ENCODE measurements at regions not wholly inside any gene's neighbourhood (a gene's known extent, or its start where the extent isn't known, plus 50 kb on each side); places are given as distances from the start of the nearest gene placed in this dataset.

GRCh38 chr12:59186451-59186850 is 266.1 kb upstream of the LRIG3 start:
- no peaks in the 10 kb centered on the region for H3K27me3 ChIP-seq
- DNase-seq (no peak), ATAC-seq (no peak)
- 33% methylated on average over 3 of the region's 3 CpGs for WGBS (ENCODE audit: insufficient coverage, low coverage, low lambda C conversion rate, missing lambda C conversion rate)
- no peaks in the 10 kb centered on the region for H3K9me3 ChIP-seq
- intact Hi-C loops (cut with DNase I) = no loop called here
- H3K4me3 ChIP-seq = no peak overlapping the region
- H3K36me3 ChIP-seq = no peaks in the 10 kb centered on the region
- H3K27ac ChIP-seq = no peak overlapping the region
- no peaks in the 10 kb centered on the region for H3K4me1 ChIP-seq
- TF ChIP-seq, protein P1, sequence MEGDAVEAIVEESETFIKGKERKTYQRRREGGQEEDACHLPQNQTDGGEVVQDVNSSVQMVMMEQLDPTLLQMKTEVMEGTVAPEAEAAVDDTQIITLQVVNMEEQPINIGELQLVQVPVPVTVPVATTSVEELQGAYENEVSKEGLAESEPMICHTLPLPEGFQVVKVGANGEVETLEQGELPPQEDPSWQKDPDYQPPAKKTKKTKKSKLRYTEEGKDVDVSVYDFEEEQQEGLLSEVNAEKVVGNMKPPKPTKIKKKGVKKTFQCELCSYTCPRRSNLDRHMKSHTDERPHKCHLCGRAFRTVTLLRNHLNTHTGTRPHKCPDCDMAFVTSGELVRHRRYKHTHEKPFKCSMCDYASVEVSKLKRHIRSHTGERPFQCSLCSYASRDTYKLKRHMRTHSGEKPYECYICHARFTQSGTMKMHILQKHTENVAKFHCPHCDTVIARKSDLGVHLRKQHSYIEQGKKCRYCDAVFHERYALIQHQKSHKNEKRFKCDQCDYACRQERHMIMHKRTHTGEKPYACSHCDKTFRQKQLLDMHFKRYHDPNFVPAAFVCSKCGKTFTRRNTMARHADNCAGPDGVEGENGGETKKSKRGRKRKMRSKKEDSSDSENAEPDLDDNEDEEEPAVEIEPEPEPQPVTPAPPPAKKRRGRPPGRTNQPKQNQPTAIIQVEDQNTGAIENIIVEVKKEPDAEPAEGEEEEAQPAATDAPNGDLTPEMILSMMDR (IDR thresholded peaks at IDR 0.05) = no peak
- no peak for TF ChIP-seq POLR2A (IDR thresholded peaks at IDR 0.05)

- intact Hi-C loops (cut with DNase I) = no loop called here
- H3K4me3 ChIP-seq = no peak overlapping the region
- no peak for DNase-seq
- 49% methylated on average over 3 of the region's 4 CpGs for WGBS (ENCODE audit: insufficient coverage, low coverage, low lambda C conversion rate, missing lambda C conversion rate)
- no peak overlapping the region for H3K27ac ChIP-seq
- H3K4me1 ChIP-seq = no peaks in the 10 kb centered on the region
- no peaks in the 10 kb centered on the region for H3K27me3 ChIP-seq
- TF ChIP-seq POLR2A (IDR thresholded peaks at IDR 0.05) = no peak
- TF ChIP-seq, protein P1 (IDR thresholded peaks at IDR 0.05) = no peak
- ATAC-seq = no peak
- H3K9me3 ChIP-seq = no peaks in the 10 kb centered on the region
- no peaks in the 10 kb centered on the region for H3K36me3 ChIP-seq
Measured at GRCh38 chr12:59185295-59185694, 265.0 kb upstream of the LRIG3 start.

DNA sequence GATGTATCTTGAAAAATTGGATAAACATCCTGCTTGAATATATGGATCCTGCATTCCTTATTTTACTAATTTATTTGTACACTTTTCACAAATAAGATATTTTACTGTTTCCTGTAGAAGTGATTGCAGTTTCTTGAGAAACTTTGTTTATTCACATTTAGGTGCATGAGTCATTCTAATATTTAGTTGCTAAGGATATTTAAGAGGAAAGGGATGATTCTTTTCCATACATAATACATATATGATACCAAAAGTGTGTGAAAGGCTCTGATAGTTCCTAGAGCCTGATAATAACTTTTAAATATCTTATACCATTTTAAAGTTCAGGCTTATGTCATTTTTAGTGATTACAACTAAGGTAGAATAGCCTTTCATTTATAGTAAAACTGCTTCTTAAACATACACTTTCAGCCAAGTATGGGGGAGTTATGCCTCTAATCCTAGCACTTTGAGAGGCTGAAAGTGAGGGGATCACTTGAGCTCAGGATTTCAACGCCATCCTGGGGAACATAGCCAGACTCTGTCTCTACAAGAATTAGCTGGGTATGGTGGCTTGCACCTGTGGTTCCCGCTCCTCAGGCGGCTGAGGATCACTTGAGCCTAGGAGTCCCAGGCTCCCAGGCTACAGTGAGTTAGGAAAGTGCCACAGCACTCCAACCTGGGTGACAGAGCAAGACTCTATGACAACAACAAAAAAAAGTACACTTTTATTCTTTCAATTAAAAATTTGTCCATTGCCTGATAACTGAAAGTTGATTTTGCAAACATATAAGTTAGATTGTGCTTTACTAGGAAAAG is 262.6 kb upstream of the LRIG3 start:
- Histone ChIP-seq H3K4me3 (no peak overlapping the region), H3K4me1 (no peaks in the 10 kb centered on the region), H3K27ac (no peak overlapping the region), H3K36me3 (no peaks in the 10 kb centered on the region), H3K9me3 (no peaks in the 10 kb centered on the region), H3K27me3 (no peaks in the 10 kb centered on the region)
- WGBS (ENCODE audit: insufficient coverage, low coverage, low lambda C conversion rate, missing lambda C conversion rate) = 46% methylated on average over 3 of the region's 3 CpGs
- ATAC-seq (no peak), DNase-seq (no peak)
- TF ChIP-seq, protein P1 (IDR thresholded peaks at IDR 0.05) = no peak
- no peak for TF ChIP-seq POLR2A (IDR thresholded peaks at IDR 0.05)
- intact Hi-C loops (cut with DNase I) = no loop called here

GRCh38 chr12:59182191-59182590 is 261.9 kb upstream of the LRIG3 start:
- Histone ChIP-seq H3K9me3 (no peaks in the 10 kb centered on the region), H3K27me3 (no peaks in the 10 kb centered on the region), H3K4me3 (no peak overlapping the region), H3K27ac (no peak overlapping the region), H3K4me1 (no peaks in the 10 kb centered on the region), H3K36me3 (no peaks in the 10 kb centered on the region)
- 52% methylated on average over 4 of the region's 4 CpGs for whole genome bisulfite sequencing (ENCODE audit: insufficient coverage, low coverage, low lambda C conversion rate, missing lambda C conversion rate)
- TF ChIP-seq, protein P1 (IDR thresholded peaks at IDR 0.05) = no peak
- no peak for TF ChIP-seq POLR2A (IDR thresholded peaks at IDR 0.05)
- ATAC-seq (no peak), DNase-seq (no peak)
- intact Hi-C loops (cut with DNase I) = no loop called here

Data from right lobe of liver (tissue), 6 donors.